OCI-LY1 (cell line): ENCODE measurements at regions not wholly inside any gene's neighbourhood (a gene's known extent, or its start where the extent isn't known, plus 50 kb on each side); places are given as distances from the start of the nearest gene placed in this dataset.

Experiments used
- H2AFZ ChIP-seq: fragments of 200-600 bp; sonication (generic), shearing (Covaris generic); 2 replicates; pipeline ENCODE4 v1.6.0; 2014; ENCODE audit warnings: antibody characterized with exemption, mild to moderate bottlenecking, low read length
- H3F3A ChIP-seq: fragments of 200-600 bp; sonication (generic), shearing (Covaris generic); 2 replicates; pipeline ENCODE4 v1.6.0; 2014; ENCODE audit warnings: mild to moderate bottlenecking, antibody characterized with exemption, low read length, moderate library complexity; ENCODE audit not compliant: insufficient read depth
- H3K27ac ChIP-seq: fragments of 200-600 bp; sonication (generic); 2 replicates; pipeline ENCODE4 v1.5.1; 2014; ENCODE audit warnings: low read length, mixed run types, mild to moderate bottlenecking, low read depth; ENCODE audit not compliant: poor library complexity, severe bottlenecking
- H3K27me3 ChIP-seq: fragments of 200-600 bp; sonication (generic); 2 replicates; pipeline ENCODE4 v1.6.0; 2014; ENCODE audit warnings: antibody characterized with exemption, mild to moderate bottlenecking, low read length, moderate library complexity; ENCODE audit not compliant: insufficient read depth
- H3K36me3 ChIP-seq: fragments of 200-600 bp; sonication (generic); 2 replicates; pipeline ENCODE4 v1.6.1; 2014; ENCODE audit warnings: mild to moderate bottlenecking, antibody characterized with exemption, low read length, moderate library complexity, mixed read lengths; ENCODE audit not compliant: insufficient read depth
- H3K4me1 ChIP-seq: fragments of 200-600 bp; sonication (generic); 2 replicates; pipeline ENCODE4 v1.5.1; 2014; ENCODE audit warnings: mild to moderate bottlenecking, low read length, moderate library complexity; ENCODE audit not compliant: insufficient read depth, severe bottlenecking
- H3K4me2 ChIP-seq: fragments of 200-600 bp; sonication (generic), shearing (Covaris generic); 2 replicates; pipeline ENCODE4 v1.6.1; 2014; ENCODE audit warnings: low read length
- H3K4me3 ChIP-seq: fragments of 200-600 bp; sonication (generic); 2 replicates; pipeline ENCODE4 v1.5.1; 2014; ENCODE audit warnings: low read length, low read depth, mild to moderate bottlenecking, mixed read lengths; ENCODE audit not compliant: poor library complexity, severe bottlenecking
- H3K79me2 ChIP-seq: fragments of 200-600 bp; shearing (Covaris generic); 2 replicates; pipeline ENCODE4 v1.6.1; 2016; ENCODE audit warnings: mixed run types, low read length, mixed read lengths; ENCODE audit not compliant: insufficient read depth
- H3K9ac ChIP-seq: fragments of 200-600 bp; sonication (generic), shearing (Covaris generic); 2 replicates; pipeline ENCODE4 v1.6.1; 2014; ENCODE audit warnings: mild to moderate bottlenecking, low read length, mixed read lengths
- H3K9me2 ChIP-seq: fragments of 200-600 bp; sonication (generic), shearing (Covaris generic); 2 replicates; pipeline ENCODE4 v1.6.1; 2014; ENCODE audit warnings: low read depth, mild to moderate bottlenecking, low read length, mixed read lengths
- H3K9me3 ChIP-seq: fragments of 200-600 bp; shearing (Covaris generic); 2 replicates; pipeline ENCODE4 v1.6.1; 2014; ENCODE audit warnings: low read length, mixed read lengths
- H4K20me1 ChIP-seq: fragments of 200-600 bp; sonication (generic), shearing (Covaris generic); 2 replicates; pipeline ENCODE4 v1.6.0; 2016; ENCODE audit warnings: mild to moderate bottlenecking, low read length; ENCODE audit not compliant: insufficient read depth
- CTCF ChIP-seq: fragments of 200-600 bp; sonication (generic), shearing (Covaris generic); IDR thresholded peaks from 2 replicates; pipeline ENCODE4 v1.5.1; 2017; ENCODE audit warnings: mild to moderate bottlenecking, antibody characterized with exemption, low read length, moderate library complexity, mixed read lengths
- EZH2 ChIP-seq: fragments of 200-600 bp; sonication (generic), shearing (Covaris generic); IDR thresholded peaks from 2 replicates; pipeline ENCODE4 v1.8.0; 2017; ENCODE audit warnings: borderline replicate concordance, mixed run types, mild to moderate bottlenecking, antibody characterized with exemption, low read length, moderate library complexity, mixed read lengths

DNA sequence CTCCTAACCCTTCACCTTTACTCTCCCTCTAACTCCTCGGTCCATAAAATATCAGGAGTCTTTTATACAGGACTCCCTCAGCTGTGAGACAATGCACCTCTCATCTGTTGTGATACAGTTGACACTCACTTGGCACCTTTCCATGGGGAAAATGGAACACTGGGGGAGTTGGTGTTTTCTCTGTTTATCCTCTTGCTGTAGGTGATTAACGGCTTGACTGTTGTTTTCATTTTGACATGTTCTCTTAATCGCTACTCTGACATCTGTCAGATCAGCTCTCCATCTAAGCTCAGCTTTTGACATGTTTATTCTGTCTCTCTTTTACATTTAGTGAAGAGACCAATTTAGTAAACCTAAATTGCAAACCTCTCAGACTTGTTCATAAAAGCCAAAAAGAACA lies 604.8 kb downstream of the TRAM1L1 start:
- TF ChIP-seq EZH2: no peak
- no peak for TF ChIP-seq CTCF
- Histone ChIP-seq H3K79me2 (no peaks in the 10 kb centered on the region), H3F3A (no peaks in the 10 kb centered on the region), H3K9ac (no peak overlapping the region), H3K36me3 (no peaks in the 10 kb centered on the region), H3K4me2 (no peak overlapping the region), H3K4me3 (no peak overlapping the region), H3K27me3 (no peaks in the 10 kb centered on the region), H2AFZ (no peak overlapping the region), H3K4me1 (no peaks in the 10 kb centered on the region), H3K9me2 (no peaks in the 10 kb centered on the region), H4K20me1 (no peaks in the 10 kb centered on the region), H3K27ac (no peak overlapping the region), H3K9me3 (no peaks in the 10 kb centered on the region)

- Histone ChIP-seq H3K4me2 (no peak overlapping the region), H3K4me3 (no peak overlapping the region), H3K9me3 (no peaks in the 10 kb centered on the region), H3K79me2 (no peaks in the 10 kb centered on the region), H3K9me2 (no peaks in the 10 kb centered on the region), H3F3A (no peaks in the 10 kb centered on the region), H4K20me1 (no peaks in the 10 kb centered on the region), H2AFZ (no peak overlapping the region), H3K4me1 (no peaks in the 10 kb centered on the region), H3K27ac (no peak overlapping the region), H3K36me3 (no peaks in the 10 kb centered on the region), H3K9ac (no peak overlapping the region), H3K27me3 (no peaks in the 10 kb centered on the region)
- no peak for TF ChIP-seq CTCF
- no peak for TF ChIP-seq EZH2
Observed at GRCh38 chr4:116478343-116478742, 607.0 kb downstream of the TRAM1L1 start.

- Histone ChIP-seq H3K4me3 (no peak overlapping the region), H3K27ac (no peak overlapping the region), H4K20me1 (no peaks in the 10 kb centered on the region), H3K9ac (no peak overlapping the region), H2AFZ (no peak overlapping the region), H3K9me3 (no peaks in the 10 kb centered on the region), H3K4me1 (no peaks in the 10 kb centered on the region), H3F3A (no peaks in the 10 kb centered on the region), H3K4me2 (no peak overlapping the region), H3K36me3 (no peaks in the 10 kb centered on the region), H3K79me2 (no peaks in the 10 kb centered on the region), H3K27me3 (no peaks in the 10 kb centered on the region), H3K9me2 (no peaks in the 10 kb centered on the region)
- TF ChIP-seq CTCF (no peak), EZH2 (no peak)
Observed at GRCh38 chr4:116469582-116469981, 615.8 kb downstream of the TRAM1L1 start.
